ENCODE measurements at regions not wholly inside any gene's neighbourhood (a gene's known extent, or its start where the extent isn't known, plus 50 kb on each side); places are given as distances from the start of the nearest gene placed in this dataset.
"Not testable (repeated sequence)": the region's sequence is repeated elsewhere in the genome, so short reads cannot be mapped to it uniquely, and the experiment has no call there.

DNA sequence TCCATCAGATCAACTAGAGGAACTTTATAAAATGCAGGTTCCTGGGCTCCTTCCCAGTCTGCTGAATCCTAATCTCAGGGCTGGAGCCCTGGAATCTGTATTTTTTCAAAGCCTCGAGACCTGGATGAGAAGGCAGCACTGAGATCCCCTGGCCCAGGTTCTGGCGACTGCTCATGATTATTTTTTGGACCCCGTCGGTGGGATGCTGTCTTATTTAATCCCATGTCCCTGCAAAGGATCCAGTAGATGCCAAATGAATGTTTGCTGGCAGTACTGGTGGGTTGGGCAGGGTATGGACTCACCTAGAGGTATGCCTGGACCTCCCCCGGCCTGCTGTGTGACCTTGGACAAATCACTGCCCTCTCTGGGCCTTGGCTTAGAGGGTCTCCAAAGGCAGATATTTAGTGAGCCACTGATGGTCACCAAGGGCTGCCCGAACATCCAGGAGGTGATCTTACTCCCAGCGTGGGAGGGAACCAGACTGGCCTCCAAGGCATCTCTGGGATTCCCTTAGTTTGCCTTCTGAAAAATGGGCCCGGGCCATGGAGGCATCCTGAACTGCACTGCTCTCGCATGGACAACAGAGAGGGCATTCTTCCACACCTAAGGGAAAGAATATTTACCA is 91.6 kb upstream of the RUNX3 start:
- DNase-seq, result no peak

DNA sequence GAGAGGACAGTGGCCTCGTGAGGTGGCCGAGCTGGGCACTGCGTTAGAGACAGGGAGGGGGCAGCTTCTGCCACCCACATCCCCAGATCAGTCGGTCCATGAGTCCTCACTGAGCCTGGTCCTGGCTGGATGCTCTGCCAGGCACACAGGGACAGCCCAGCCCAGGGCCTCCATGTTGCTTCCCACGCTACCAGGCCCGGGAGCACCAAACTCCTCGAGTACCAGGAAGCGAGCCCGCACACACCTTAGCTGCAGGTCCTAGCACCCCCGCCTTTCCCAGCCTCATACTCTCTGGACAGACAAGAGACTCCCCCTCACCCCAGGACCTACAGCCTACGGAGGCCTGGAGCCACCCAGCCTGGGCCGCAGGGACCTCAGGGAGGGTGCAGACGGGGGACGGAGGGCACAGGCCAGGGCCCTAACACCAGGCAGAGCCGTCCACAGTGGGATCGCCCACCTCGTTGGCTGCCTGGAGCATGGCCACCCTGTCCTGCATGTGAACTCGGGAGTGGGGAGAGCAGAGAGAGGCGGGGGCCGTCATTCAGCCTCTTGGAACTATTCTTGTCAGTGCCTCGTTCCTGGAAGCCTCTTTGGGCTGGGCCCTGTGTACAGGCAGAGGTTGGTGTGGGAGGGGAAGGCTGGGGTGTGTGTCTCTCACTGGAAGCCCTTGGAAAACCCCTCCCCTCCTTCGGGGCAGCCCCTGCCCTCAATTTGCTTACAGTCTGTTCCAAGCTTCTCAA is 90.9 kb upstream of the RUNX3 start:
- no peak for DNase-seq

DNA sequence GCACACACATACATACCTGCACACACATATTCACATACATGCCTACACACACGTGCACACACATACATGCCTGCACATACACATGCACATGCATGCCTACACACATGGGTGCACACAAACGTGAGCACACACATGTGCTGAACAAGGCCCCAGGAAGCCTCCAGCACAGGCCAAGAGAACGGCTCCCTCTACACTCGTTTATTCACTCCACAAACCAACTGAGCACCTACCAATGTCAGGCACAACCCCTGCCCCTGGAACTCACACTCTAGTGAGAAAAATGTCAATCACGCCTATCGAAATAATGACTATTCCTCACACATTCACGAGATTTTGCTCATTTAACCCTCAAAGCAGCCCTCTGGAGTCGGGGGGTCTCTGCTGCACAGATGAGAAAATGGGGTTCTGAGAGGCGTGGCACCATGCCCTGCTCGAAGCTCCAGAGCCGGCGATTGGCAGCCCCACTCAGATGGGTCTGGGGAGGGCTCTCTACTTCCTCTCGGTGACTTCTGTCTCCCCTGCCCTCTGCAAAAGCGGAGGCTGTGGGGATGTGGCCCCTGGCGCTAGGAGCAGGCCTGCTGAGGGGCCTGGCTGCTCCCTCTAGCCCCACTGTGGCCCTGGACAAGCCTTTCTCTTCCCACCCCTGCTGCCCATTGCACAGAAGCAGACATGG is 90.2 kb upstream of the RUNX3 start:
- DNase-seq, result no peak

- DNase-seq, result no peak
Measured at GRCh38 chr1:25019337-25020172, 89.5 kb upstream of the RUNX3 start.

DNA sequence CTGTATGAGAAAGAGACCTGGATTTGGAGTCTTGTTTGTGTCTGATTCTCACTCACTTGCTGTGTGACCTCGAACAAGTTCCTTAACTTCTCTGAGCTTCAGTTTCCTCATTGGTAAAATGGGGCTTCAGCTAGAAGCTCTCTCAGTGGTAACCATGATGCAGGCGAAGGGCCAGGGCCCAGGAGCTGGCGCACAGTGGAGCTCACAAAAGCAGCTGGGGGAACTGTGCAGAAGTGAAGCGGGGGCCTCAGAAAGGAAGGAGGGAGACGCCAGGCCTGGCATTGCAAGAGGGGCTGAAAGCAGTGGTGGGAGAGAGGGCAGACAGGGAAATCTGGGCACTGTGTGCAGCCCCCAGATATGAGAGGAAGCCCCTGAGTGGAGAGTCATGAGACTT is 88.9 kb upstream of the RUNX3 start:
- no peak for DNase-seq

DNA sequence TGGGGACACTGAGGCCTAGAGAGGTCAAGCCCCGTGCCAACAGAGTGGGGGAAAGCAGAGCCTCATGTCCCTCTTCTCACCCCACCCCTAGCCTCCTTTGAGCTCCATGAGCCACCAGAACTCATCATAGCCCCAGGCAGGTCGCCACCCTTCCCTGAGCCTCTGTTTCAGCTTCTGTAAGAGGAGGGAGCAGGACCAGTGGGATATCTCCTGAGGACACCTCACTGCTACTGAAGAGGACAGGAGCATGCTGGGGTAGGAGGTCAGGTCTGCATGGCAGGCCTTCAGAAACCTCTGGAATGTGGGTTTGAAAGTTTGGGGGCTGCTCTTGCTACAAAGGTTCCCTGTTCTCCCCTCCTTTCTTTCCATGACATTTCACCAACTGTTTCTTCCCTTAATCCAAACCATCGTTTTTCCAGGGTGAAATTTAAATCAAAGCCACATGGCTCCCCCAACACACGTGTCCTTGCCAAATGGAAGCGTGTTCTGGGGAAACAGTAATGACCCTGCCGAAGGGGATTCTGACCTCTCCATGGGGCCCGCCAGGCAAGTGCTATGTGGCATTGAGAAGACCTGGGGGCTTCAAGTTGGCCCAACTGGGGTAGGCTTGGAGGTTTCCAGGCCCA is 88.1 kb upstream of the RUNX3 start:
- DNase-seq, result no peak

GRCh38 chr1:25017436-25018109 is 87.5 kb upstream of the RUNX3 start:
- DNase-seq, result no peak

DNA sequence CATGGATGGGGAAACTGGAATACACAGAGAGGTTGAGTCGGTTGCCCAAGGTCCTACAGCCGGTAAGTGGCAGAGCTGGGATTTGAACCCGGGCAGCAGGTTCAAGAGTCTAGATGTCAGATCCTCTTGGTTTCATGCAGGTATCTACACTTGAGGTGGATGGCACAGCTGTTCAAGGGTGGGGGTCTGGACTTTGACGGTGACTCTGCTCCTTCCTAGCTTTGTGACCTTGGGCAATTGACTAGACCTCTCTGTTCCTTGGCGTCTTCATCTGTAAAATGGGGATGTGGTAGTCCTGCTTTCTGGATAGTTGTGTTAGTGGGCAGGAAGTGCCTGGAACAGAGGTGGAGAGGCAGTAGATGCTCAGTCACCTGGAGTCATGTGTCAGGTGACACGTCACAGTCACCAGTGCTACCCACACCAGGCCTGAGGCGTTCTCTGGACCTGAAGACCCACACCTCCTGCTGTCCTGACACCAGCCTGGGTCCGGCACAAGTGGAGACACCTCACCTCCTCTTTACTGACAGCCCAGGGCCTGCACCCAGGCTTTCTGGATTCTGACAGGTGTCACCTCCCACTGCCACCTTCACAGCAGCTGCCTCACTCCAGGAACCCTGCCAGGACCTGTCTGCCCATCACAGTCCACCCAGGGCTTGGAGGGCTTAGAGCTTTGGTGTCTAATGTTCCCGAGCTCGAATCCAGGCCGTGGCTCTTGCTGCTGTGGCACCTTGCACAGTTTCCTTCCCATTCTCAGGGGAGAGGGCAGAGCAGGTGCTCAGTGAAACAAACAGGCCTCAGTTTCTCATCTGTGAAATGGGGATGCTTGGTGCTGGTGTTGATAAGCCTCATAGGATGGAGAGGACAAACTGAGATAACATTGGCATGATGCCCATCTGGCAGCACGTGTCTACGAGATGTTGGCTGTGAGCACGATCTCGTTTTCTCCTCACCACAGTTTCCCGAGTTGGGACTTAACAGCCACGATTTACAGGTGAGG is 83.2 kb upstream of the RUNX3 start:
- no peak for DNase-seq

GRCh38 chr1:25011943-25012638 is 82.0 kb upstream of the RUNX3 start:
- DNase-seq, result no peak

GRCh38 chr1:25011275-25011674 is 81.2 kb upstream of the RUNX3 start:
- DNase-seq, result no peak

DNA sequence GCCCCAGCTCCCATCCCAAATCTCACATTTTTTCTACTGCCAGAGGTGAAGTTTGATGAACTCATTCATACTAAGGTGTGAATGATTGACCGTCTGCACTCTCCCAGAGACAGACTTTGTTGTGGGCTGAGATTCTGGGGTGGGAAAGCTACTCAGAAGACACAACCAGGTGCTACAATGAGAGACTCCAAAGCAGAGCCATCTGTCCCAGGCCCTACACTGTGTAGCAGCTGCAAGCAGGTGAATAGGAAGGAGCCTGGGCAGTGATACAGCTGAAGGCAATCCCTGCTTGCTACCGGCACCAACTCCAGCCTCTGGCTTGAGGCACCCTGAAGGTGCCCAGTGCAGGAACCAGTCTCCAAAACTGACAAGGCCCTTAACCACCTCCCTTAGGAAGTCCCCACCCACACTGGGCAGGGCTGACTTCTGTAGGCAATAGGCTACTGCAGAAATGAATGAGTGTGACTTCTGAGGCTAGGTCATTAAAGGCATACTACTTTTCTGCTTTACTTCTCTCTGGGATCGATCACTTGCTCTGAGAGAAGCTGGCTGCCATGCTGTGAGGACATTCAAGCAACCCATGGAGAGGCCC is 79.7 kb upstream of the RUNX3 start:
- DNase-seq, result no peak

DNA sequence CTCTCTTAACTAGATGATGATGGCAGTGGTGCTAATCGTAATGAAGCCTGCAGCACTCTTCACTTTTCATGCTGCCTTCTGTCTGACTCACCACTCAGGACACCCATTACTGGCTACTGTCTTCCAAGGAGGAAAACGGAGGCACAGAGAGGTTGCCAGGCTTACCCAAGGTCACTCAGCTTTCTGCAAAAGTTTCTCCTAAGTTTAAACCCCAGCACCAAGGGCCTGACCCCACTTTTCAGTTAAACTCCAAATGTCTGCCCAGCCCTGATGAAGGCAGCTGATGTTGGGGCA is 78.1 kb upstream of the RUNX3 start:
- DNase-seq, result no peak

GRCh38 chr1:25007390-25008191 is 77.5 kb upstream of the RUNX3 start:
- DNase-seq, result not testable (repeated sequence)

DNA sequence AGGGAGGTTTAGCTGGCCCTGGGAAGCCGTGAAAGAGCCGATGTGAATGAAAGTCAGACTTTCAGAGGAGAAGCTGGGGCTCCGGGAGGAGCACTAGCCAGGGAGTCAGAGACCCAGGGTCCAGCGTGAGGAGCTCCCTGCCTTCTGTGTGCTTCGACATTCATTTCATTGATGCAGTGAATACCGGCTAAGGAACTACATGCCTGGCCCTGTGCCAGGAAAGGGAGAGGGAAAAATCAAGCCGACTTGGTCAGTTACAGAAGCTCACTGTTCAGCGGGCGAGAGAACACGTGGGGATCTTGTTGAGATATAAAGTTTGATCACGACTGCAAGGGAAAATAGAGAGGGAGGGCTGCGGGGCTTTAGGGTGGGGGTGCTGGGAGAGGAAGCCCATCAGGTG is 76.7 kb upstream of the RUNX3 start:
- no peak for DNase-seq

DNA sequence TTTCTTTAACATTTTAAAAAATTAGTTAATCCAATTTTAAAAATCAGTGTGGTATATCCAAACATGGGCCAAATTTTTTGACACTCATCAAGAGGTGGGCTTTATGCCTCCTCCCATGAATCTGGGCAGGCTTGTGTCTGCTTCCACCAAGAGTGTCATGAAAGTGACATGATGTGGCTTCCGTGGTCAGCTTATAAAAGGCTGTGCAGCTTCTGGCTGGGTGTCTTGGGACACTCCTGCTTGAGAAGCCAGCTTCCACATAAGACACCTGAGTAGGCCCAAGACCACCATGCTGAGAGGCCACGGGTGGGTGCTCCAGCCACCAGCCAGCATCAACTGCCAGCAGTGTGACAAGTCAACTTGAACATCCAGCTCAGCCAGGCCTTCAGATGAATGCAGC is 74.3 kb upstream of the RUNX3 start:
- no peak for DNase-seq

- DNase-seq, result no peak
Measured at GRCh38 chr1:25003457-25004190, 73.5 kb upstream of the RUNX3 start.

DNA sequence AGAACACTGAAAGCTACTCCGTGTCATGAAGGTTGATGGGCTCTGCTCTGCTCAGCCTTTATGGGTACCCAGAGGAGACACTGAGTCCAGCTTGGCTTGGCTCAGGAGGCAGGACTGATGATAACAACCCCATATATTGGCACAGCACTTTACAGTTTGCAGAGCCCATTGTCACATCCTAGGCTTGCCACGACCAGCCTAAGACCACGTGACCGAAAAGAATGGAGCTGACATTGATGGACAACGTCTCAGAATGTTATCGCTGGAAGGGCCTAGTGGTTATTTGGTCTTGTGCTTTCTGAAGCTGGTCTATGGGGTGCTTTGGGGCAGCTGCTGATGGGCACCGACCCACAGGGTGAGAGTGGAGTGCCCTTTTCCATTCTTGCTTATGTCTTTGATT is 72.9 kb upstream of the RUNX3 start:
- no peak for DNase-seq
